GM12873 (cell line): ENCODE measurements at regions not wholly inside any gene's neighbourhood (a gene's known extent, or its start where the extent isn't known, plus 50 kb on each side); places are given as distances from the start of the nearest gene placed in this dataset.

Experiments used
- CTCF ChIP-seq: IDR thresholded peaks from 2 replicates; pipeline ENCODE4 v1.5.1; 2012; ENCODE audit warnings: low read depth, mild to moderate bottlenecking, moderate library complexity, low read length, control low read depth; ENCODE audit not compliant: insufficient read depth; ENCODE audit errors: missing control alignments

GRCh38 chr2:226636586-226636985 lies 163.0 kb downstream of the IRS1 start:
- TF ChIP-seq CTCF: no peak

- no peak for TF ChIP-seq CTCF
These were observed 164.5 kb downstream of the IRS1 start for GRCh38 chr2:226634943-226635604.

- TF ChIP-seq CTCF: no peak
These were observed 167.9 kb downstream of the IRS1 start for GRCh38 chr2:226631671-226632070.

GRCh38 chr2:226631187-226631586 lies 168.4 kb downstream of the IRS1 start:
- no peak for TF ChIP-seq CTCF

- no peak for TF ChIP-seq CTCF
These were observed 173.7 kb downstream of the IRS1 start for GRCh38 chr2:226625946-226626345.

GRCh38 chr2:226623587-226624368 lies 175.8 kb downstream of the IRS1 start:
- TF ChIP-seq CTCF: no peak

GRCh38 chr2:226622484-226622883 lies 177.1 kb downstream of the IRS1 start:
- no peak for TF ChIP-seq CTCF
